WI38 (cell line): ENCODE measurements at regions not wholly inside any gene's neighbourhood (a gene's known extent, or its start where the extent isn't known, plus 50 kb on each side); places are given as distances from the start of the nearest gene placed in this dataset.

Experiments used
- H3K4me3 ChIP-seq: 2 replicates; pipeline ENCODE4 v1.5.1; 2011; ENCODE audit warnings: low read depth, mild to moderate bottlenecking, control low read depth, low read length
- TF ChIP-seq, protein P1 (sequence below): IDR thresholded peaks from 2 replicates; pipeline ENCODE4 v1.5.1; 2012; ENCODE audit warnings: low read depth, mild to moderate bottlenecking, control low read depth, low read length

DNA sequence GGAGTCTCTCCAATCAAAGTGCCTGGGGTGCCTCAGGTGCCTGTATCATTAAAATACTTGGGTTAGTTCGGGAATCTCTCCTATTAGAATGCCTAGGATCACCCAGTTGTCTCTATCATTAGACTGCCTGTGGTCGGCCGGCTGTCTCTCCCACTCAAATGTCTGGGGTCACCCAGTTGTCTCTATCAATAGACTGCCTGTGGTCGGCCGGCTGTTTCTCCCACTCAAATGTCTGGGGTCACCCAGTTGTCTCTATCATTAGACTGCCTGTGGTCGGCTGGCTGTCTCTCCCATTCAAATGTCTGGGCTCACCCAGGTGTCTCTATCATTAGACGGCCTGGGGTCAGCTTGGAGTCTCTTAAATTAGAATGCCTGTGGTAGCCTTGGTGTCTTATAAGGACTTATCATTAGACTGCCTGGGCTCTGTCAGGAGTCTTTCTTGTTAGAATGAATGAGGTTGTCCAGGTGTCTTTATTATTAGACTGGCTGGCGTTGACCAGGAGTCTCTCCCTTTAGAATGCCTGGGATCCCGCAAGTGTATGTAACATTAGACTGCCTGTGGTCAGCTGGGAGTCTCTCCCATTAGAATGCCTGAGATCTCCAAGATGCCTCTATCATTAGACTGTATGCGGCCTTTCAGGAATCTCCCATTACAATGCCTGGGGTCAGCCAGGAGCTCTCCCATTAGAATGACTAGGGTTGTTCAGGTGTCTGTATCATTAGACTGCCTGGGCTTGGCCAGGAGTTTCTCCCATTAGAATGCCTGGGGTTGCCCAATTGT is 1555.5 kb downstream of the UQCRFS1 start:
- TF ChIP-seq, protein P1, sequence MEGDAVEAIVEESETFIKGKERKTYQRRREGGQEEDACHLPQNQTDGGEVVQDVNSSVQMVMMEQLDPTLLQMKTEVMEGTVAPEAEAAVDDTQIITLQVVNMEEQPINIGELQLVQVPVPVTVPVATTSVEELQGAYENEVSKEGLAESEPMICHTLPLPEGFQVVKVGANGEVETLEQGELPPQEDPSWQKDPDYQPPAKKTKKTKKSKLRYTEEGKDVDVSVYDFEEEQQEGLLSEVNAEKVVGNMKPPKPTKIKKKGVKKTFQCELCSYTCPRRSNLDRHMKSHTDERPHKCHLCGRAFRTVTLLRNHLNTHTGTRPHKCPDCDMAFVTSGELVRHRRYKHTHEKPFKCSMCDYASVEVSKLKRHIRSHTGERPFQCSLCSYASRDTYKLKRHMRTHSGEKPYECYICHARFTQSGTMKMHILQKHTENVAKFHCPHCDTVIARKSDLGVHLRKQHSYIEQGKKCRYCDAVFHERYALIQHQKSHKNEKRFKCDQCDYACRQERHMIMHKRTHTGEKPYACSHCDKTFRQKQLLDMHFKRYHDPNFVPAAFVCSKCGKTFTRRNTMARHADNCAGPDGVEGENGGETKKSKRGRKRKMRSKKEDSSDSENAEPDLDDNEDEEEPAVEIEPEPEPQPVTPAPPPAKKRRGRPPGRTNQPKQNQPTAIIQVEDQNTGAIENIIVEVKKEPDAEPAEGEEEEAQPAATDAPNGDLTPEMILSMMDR: no peak
- H3K4me3 ChIP-seq: no peak overlapping the region

- H3K4me3 ChIP-seq: no peak overlapping the region
- TF ChIP-seq, protein P1: no peak
These were observed 1558.5 kb downstream of the UQCRFS1 start for GRCh38 chr19:27654266-27654990.

DNA sequence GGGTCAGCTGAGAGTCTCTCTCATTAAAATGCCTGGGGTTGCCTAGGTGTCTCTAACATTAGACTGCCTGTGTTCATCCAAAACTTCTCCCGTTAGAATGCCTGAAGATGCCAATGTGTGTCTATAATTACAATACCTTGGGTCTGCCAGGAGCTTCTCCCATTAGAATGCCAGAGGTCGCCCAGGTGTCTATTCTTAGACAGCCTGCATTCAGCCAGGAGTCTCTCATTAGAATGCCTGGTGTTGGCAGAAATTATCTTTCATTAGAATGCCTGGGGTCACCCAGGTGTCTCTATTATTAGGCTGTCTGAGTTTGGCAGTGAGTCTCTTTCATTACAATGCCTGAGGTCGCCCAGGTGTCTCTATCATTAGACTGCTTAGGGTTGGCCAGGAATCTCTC is 1560.2 kb downstream of the UQCRFS1 start:
- H3K4me3 ChIP-seq: no peak overlapping the region
- TF ChIP-seq, protein P1: no peak

- TF ChIP-seq, protein P1: no peak
- H3K4me3 ChIP-seq: no peak overlapping the region
These were observed 1560.7 kb downstream of the UQCRFS1 start for GRCh38 chr19:27652281-27652680.

- TF ChIP-seq, protein P1: no peak
- no peak overlapping the region for H3K4me3 ChIP-seq
These were observed 1565.5 kb downstream of the UQCRFS1 start for GRCh38 chr19:27647423-27647822.

DNA sequence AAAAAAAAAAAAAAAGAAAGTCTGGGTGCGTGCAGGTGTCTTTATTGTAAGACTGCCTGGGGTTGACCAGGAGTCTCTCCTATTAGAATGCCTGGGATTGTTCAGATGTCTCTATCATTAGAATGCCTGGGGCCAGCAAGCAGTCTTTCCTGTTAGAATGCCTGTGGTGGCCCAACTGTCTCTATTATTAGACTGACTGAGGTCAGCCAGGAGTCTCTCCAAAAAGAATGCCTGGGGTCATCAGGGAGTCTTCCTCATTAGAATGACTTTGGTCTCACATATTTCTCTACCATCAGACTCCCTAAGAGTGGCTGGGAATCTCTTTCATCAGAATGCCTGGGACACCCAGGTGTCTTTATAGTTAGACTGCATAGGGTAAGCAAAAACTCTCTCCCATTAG is 1577.5 kb downstream of the UQCRFS1 start:
- no peak overlapping the region for H3K4me3 ChIP-seq
- TF ChIP-seq, protein P1: no peak

DNA sequence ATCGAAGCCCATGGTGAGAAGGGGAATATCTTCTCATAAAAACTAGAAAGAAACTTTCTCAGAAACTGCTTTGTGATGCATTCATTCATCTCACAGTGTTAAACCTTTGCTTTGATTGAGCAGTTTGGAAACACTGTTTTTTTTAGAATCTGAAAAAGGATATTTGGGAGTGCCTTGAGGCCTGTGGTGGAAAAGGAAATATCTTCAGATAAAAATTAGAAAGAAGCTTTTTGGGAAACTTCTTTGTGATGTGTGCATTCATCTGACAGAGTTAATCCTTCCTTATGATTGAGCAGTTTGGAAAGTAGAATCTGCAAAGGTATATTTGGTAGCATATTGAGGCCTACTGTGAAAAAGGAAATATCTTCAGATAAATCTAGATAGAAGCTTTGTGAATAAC is 1594.9 kb downstream of the UQCRFS1 start:
- TF ChIP-seq, protein P1: no peak
- H3K4me3 ChIP-seq: no peak overlapping the region
